Fibroblast of skin of left quadriceps (primary cell): ENCODE measurements at regions not wholly inside any gene's neighbourhood (a gene's known extent, or its start where the extent isn't known, plus 50 kb on each side); places are given as distances from the start of the nearest gene placed in this dataset.
"Not testable (repeated sequence)": the region's sequence is repeated elsewhere in the genome, so short reads cannot be mapped to it uniquely, and the experiment has no call there.

Experiments used
- DNase-seq, 2 experiments: peaks; one replicate each; pipeline ENCODE4 v3.0.0-alpha.2; 2013; ENCODE audit warnings: low read depth in 2 of 2

DNA sequence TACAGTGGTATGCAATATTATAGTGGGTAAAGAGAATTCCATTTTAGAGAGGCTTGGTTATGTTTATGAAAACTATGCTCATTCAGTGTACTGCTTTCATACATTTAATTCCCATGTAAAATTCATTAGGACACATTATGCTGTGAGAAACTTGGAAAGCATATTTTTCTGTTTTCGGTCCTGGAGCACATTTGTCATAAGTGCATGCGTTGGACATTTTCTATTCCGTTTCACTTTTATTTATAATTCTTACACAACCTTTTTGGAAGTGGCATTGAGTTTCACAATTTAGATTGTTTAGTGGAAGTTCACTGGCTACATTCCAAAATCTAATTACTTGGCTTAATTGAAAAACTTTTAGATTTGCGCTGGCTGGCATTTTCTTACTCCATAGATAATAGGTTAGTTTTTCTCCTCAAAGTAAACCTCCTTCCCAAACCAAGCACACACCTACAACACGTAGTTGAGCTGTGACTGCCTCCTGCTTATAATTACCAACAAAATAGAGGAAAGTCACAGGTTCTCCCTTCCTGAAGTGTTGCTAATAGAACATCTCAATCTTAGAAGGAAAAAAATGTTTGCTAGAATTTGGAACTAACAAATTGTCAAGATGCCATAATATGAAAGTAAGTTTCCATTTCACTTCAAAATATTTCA is 938.5 kb downstream of the TRHDE start:
- DNase-seq = no peak

DNA sequence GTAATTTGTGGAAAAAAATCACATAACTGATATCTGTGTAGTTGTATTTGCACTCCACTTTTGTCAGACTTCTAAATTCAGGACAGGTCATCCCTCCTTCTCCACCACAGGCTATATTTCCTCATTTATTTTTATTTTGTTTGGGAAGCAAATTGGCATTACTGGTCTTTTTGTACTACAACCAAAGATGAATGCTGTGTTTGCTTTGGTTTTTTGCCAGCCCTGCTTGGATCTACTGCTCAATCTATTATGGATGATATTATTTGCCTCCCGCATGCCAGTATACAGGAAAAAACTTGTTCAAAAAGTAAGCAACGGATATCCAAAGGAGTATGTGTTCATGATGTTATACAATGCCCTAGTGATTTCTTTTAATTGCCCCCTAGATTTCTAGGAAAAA is 948.8 kb downstream of the TRHDE start:
- DNase-seq = no peak

DNA sequence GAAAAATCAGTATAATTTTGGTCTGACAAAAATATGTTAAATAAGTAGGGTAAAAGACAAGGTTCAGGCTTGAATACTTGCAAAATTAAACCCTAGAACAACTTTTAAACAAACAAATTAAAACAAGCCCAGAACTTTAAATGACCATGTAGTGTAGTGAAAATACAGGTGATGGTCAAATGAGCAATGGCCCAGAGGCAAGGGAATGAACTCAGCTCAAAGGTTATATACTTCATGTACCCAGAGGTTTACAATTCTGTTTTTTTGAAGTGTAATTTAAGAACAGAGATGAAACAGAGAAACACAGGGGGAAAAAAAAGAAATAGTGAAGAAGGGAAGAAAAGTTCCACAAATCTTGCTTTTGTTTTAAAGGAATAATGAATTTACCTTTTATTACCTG is 949.2 kb downstream of the TRHDE start:
- no peak for DNase-seq

DNA sequence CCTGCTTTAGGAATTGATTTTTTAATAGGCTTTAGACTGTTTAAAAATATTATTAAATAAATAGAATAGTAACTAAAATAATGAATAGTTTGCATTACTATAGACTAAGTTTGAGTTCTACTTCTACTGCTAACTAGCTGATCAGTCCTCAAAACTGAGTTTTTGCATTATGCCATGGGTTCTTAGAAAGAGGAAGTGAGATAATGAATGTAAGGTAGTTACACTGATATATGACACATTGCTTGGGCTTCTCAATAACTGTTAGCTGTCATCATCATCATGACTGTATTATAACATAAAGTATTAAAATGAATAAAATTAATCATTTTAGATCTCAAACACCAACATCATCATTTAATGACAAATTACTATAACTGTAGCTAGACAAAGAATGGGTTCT is 949.7 kb downstream of the TRHDE start:
- no peak for DNase-seq

DNA sequence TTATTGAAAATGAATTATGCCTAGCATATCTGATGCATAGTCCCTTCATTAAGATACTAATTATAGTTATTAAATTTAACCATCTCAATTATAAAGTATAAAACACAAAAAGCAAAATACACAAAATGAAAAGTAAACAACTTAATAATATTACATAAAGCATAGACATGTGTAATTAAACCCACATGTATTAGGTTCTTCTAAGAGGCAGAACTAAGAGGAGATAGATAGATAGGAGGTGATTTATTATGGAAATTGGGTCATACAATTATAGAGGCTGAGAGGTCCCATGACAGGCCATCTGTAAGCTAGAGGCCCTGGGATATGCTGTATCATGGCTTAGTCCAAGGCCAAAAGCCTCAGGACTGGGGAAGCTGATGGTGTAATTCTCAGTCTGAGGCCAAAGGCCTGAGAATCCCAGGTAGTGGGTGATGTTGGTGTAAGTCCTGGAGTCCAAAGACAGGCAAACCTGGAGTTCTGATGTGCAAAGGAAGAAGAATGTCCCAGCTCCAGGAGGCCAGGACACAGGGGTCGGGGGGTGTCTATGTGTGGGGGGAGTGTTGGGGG is 953.3 kb downstream of the TRHDE start:
- DNase-seq = no peak

DNA sequence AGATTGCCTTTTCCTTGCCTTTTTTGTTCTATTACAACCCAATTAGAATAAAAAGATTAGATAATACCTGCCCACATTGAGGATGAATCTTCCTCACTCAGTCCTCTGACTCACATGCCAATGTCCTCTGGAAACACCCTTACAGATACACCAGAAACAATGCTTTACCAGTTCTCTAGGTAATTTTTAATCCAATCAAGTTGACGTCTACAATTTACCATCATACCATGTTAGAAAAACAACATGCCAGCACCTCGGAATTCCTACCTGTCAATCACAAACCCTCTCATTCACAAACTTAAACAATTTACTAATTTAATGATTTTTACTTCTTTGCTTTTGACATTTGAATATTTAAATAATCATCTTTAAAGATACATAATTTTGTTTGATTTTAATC is 953.8 kb downstream of the TRHDE start:
- no peak for DNase-seq

DNA sequence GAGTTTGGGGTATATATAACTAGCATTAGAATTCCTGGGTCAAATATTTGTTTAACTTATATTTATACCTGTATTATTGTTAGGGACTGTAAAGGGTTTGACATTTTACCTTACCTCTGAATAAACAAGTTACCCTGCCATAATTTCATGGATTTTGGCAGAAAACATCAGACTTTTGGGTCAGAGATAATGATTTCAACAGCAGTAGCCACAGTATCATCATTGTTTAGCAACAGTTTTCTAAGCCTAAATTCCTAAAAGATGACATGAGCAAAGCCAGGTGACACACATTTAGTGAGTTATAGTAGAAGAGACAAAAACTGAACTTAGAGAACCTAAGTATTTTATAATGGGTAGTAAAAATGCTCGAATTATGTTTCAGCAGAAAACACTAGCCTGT is 954.4 kb downstream of the TRHDE start:
- no peak for DNase-seq

DNA sequence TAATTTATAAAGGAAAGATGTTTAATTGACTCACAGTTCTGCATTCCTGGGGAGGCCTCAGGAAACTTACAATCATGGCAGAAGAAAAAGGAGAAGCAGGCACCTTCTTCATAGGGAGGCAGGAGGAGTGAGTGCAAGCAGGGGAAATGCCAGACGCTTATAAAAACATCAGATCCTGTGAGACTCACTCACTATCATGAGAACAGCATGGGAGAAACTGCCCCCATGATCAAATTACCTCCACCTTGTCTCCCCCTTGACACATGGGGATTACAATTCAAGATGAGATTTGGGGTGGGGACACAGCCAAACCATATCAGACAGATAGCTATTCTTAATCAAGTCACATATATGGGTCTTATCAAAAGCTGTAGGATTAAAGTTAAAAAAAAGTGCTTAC is 956.7 kb downstream of the TRHDE start:
- not testable (repeated sequence) for DNase-seq

DNA sequence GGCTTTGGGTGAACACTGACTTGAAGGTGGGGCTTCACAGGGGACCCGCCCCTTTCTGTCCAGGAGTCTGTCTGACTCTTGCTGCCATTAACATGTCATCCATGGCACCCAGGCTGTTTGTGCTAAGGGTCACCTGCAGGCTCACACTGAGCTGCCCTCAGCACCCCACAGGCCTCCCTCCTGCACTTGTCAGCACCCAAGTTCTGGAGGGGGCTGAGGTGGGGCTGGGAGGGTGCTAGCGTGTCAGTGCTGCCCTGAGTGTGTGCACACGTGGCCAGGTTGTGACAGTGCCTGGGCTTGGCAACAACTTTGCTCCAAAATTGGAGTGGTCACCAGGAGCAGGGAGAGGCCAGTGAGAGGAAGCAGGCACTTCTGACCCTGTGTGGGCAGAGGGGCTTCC is 963.2 kb downstream of the TRHDE start:
- DNase-seq = no peak

DNA sequence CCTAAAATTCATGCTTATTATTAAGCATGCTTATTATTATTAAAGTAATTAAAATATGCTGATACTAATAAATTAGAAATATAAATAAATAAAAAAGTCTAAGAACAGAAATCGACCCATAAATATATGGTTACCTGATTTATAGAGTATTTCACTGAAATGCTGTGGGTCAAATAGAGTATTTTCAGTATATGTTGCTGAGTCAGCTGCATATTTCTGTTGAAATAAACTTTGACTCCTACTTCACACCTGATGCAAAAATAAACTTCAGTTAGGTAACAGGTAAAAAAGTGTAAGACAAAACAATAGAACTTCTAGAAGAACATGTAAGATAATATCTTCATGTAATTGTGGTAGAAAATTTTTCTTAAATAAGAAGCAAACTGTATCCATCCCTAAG is 967.9 kb downstream of the TRHDE start:
- DNase-seq = no peak

DNA sequence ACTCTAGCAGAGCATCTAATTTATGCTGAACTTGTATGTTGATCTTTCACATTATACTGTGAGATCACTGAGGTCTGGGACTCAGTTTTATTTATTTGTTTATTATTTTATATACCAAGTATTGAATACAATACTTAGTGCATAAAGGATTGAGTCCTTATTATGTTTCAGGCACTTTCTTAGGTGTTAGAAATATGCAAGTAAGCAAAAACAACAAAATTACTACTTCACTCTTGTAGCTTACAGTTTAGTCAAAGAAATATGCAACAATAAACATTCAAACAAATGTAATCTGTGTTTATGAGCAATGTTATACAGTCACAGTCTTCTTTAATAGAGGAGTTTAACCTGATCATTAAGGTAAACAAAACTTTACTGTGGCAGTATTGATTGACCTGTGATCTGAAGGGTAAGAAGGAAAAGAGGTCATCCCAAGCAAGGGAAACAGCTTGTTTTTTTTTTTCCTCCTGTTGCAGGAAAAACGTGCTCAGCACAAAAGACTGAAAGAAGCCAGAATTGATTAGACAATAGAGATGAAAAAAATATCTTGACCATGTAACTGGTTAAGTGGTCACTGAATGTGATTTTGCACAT is 990.7 kb downstream of the TRHDE start:
- no peak for DNase-seq

DNA sequence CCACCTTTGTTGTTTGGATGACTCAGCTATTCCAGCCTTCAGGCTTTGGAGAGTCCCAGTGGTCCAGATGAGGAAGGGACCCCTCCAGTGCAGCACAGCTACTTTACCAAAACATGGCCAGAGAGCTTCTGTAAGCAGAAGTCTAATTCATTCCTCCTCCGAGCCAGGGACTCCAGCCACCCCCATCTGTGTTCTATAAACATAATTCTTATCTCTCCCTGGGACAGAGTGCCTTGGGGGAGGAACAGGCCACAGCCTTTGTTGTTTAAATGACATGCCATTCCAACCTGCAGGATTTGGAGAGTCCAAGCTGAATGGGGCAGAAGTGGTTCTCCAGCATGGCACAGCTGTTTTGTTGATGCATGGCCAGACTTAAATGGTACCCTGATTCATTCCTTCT is 994.0 kb downstream of the TRHDE start:
- DNase-seq = no peak

DNA sequence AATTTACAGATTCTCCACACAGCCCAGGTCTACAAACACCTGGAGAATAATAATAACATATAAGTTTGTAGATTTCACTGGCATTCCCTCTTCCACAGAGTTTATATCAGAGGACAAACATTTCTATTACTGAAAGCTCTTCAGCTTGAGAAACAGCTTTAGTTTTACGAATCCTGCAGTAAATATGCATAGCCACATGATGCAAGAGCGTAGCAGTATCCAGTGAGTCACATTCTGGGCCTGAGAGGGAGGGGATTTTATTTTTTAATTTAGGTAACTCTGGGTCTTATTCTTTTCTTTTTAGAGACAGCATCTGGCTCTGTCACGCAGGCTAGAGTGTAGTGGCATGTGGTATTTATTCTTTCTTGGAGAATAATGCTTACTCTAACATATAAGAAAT is 1002.8 kb downstream of the TRHDE start:
- peak in 1 of 2 experiments; percentile 8 for DNase-seq

DNA sequence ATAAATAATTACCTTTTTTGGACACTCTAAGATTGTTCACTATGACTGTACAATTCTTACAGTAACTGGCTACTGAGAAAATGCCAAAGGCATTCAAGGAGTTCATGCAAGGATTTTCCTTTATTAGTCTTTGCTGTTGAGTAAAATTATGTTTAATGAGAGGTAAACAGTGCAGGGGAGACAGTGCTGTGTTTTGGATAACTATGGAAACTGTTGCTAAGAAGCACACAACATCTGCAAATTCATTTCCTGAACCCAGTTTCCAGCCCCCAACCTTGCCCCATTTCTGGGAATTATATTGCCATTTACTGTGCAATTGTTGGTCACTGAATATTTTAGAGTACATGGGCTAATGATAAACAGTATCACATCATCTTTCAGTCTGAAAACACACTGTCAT is 1005.8 kb downstream of the TRHDE start:
- DNase-seq = no peak

DNA sequence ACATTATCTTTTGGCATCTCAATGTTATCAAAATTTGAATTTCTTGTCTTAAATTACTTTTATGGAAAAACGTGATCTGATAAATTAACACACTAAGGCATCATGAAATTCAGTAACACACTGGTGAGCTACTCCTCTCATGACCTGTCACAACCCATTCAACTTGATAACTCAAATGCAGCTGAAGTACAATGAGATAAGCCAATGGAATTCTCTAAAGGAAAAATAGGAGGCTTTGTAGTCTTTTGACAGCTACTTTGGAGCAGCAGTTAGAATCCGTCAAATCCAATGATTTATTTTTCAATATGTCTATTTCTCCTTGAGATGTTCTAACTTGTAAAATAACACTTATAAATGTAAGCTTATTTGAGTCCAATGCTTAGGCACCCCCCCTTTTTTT is 1029.4 kb downstream of the TRHDE start:
- no peak for DNase-seq

DNA sequence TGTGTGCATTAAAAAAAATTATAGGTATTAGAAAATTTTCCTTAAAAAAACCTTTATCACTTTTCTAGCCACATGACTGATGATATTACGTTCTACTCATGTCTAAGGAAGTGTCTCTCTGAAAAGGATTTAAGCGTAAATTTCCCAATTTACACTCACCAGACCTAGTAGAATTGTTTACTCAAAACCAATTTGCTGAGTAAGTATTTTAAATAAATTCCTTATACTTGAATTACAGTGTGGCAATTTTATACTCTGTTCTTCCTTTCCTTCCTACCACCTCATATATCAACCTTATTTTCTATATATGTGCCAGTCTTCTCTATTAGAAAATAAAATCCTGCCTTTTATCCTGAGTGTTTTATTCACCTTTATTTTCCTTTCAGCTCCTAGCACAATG is 1035.1 kb downstream of the TRHDE start:
- no peak for DNase-seq

DNA sequence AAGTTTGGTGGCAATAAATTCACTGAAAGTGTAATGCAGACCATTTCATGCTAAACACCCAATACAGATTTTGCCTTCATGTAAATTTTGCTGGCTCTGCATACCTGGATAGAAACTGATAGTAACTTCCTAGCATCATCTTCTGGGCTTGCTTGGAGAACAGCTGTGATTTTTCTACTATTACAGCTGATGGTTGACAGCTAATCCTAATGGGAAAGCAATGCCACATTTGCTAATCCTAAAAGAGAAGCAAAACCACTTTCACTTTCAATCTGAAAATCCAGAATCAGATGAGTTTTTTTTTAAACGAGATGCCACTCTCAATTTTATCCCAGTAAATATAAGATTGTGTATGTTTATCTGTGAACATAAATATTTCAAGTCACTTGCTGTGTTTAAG is 1035.9 kb downstream of the TRHDE start:
- no peak for DNase-seq

DNA sequence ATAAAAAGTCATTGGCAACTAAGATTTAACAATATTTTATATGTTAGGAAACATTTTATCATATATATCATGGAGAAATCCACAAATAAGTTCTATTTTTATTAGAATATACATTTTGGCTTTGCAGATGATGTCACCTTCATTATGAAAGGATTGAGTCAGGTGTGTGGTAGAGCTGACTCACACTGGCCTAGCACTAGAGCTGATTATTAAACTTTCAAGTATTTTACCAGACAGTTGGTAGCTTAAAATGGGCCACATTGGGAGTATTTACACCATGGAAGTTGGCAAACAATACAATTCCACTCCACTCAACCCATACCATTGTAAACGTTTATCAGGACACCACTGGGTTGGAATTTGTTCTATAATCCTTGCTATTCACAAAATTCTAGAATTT is 1036.6 kb downstream of the TRHDE start:
- DNase-seq = no peak

DNA sequence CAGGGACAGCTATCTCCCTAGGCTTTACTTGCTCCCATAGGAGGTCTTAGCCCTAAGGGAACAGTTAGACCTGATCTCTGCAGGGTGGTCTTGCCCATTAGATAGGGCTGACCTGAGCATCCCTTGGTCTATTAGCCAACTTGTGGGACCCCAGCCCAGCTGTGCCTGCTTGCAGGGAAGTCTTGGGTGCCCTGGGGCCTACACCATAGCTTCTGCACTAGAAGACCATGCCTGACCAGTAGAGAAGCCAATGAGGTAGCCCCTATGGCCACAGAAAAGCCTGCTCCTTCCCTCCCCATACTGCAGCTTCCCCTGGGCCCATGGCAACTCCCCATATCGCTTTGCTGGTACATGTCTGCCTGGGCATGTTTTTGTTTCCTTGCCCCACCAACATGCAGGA is 1049.1 kb downstream of the TRHDE start:
- no peak for DNase-seq

DNA sequence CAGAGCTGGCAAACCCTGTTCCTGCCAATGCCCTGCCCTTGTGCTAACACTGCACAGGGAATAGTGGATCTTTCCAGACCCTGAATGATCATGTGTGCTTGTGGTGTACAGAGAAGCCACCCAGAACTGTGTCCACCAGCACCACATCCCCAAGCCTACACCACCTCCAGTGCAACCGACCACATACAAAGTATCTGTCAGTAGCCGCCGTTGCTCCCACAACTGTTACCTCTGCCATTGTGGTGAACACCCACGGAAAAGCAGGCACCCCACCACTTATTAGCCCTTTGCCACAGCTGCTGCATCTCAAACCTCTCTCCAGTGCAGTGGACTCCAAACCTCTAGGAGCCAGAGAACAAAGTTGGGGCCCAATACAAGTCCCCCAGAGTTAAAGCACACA is 1049.6 kb downstream of the TRHDE start:
- DNase-seq = no peak

DNA sequence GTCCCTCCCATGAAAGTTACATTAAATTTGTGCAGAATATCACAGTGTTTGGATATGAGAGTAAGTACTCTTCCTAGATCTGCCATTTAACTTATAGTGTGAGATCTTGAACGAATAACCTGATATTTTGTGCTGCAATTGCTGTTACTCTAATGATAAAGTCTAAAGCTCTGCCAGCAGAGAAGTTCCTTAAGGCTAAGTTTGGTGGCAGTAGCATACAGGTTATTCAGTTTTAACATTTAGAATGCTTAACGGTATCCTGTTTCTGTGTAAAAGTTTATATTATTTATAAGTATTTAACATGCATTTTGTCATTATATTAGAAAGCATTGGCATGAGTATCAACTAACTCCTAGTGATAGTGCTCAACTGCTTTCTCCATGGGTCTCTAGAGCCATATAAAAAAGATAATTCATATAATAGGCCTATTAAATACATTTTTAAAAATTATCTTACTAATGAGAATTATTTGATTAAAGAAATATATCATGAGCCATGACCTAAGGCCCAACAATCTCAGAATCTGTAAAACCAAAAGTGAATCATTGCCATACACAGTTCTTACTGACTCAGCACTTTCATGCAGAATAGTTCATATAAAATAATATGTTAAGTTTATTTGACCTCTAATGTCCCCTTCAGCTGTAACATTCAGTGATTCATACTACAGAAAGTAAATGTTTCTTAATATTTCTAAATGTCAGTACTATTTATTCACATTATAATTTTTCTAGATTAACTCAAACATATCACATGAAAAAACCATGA is 1058.6 kb downstream of the TRHDE start:
- no peak for DNase-seq

DNA sequence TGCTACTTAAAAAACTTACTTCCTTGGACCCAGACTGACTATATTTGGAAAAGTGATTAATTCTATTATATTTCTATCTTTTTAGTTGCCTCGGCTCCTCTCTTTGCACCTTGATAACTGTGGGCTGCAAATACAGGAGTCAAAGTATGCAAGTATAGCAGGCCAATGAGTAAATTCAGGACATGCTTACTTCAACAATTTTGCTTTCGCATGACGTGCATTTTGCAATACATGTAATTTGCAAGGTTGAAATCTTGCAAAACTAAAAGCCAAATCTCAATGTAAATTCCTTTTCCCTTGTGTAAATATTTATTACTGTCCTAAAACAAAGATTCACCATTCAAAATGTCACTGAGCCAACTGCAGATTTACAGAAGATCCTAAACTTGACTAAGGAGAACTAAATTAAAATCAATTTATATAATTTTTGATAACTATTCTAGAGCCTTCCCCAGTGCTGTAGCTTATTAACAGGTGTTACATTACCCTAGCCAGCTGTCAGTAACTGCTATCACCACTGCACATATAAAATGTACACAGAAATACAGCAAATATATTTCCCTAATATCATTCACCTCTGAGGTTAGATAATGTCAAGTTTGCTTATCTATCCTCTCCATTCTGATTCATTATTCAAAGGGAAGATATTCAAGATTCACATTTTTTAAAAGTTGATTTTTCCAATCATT is 1069.5 kb downstream of the TRHDE start:
- no peak for DNase-seq
